GM19043 (cell line): ENCODE measurements at regions not wholly inside any gene's neighbourhood (a gene's known extent, or its start where the extent isn't known, plus 50 kb on each side); places are given as distances from the start of the nearest gene placed in this dataset.

Experiments
- ATAC-seq: cut with Tn5 transposase; IDR thresholded peaks from one replicate; pipeline ENCODE4 v1.9.1; 2021; ENCODE audit warnings: low read depth; ENCODE audit not compliant: unreplicated experiment

- no peak for ATAC-seq
Measured at GRCh38 chr5:114006582-114006981, 355.3 kb upstream of the KCNN2 start.

GRCh38 chr5:114007678-114008077, 354.2 kb upstream of the KCNN2 start:
- ATAC-seq, result no peak

GRCh38 chr5:114010362-114010761, 351.5 kb upstream of the KCNN2 start:
- no peak for ATAC-seq

- no peak for ATAC-seq
Measured at GRCh38 chr5:114018186-114018585, 343.7 kb upstream of the KCNN2 start.

GRCh38 chr5:114038756-114039155, 323.1 kb upstream of the KCNN2 start:
- no peak for ATAC-seq

GRCh38 chr5:114050087-114050486, 311.8 kb upstream of the KCNN2 start:
- no peak for ATAC-seq

- no peak for ATAC-seq
Measured at GRCh38 chr5:114053372-114053771, 308.5 kb upstream of the KCNN2 start.

- ATAC-seq, result no peak
Measured at GRCh38 chr5:114054594-114054993, 307.3 kb upstream of the KCNN2 start.

- ATAC-seq, result no peak
Measured at GRCh38 chr5:114055318-114056184, 306.3 kb upstream of the KCNN2 start.

GRCh38 chr5:114056185-114056538, 305.7 kb upstream of the KCNN2 start:
- no peak for ATAC-seq

GRCh38 chr5:114060866-114061265, 301.0 kb upstream of the KCNN2 start:
- ATAC-seq, result no peak

- ATAC-seq, result no peak
Measured at GRCh38 chr5:114062932-114063867, 298.7 kb upstream of the KCNN2 start.

GRCh38 chr5:114065912-114066311, 296.0 kb upstream of the KCNN2 start:
- ATAC-seq, result no peak

- no peak for ATAC-seq
Measured at GRCh38 chr5:114070093-114070722, 291.7 kb upstream of the KCNN2 start.

- ATAC-seq, result no peak
Measured at GRCh38 chr5:114089259-114089658, 272.6 kb upstream of the KCNN2 start.

- ATAC-seq, result no peak
Measured at GRCh38 chr5:114097570-114097969, 264.3 kb upstream of the KCNN2 start.

GRCh38 chr5:114099161-114099560, 262.7 kb upstream of the KCNN2 start:
- no peak for ATAC-seq

GRCh38 chr5:114101153-114101552, 260.7 kb upstream of the KCNN2 start:
- ATAC-seq, result no peak

GRCh38 chr5:114113604-114114003, 248.3 kb upstream of the KCNN2 start:
- no peak for ATAC-seq

GRCh38 chr5:114116981-114117380, 244.9 kb upstream of the KCNN2 start:
- no peak for ATAC-seq

- ATAC-seq, result no peak
Measured at GRCh38 chr5:114118511-114118910, 243.4 kb upstream of the KCNN2 start.
